NCI-H460 (cell line): ENCODE measurements at regions not wholly inside any gene's neighbourhood (a gene's known extent, or its start where the extent isn't known, plus 50 kb on each side); places are given as distances from the start of the nearest gene placed in this dataset.
"Not testable (repeated sequence)": the region's sequence is repeated elsewhere in the genome, so short reads cannot be mapped to it uniquely, and the experiment has no call there.

ENCODE experiments used
- DNase-seq: peaks from one replicate; pipeline ENCODE4 v3.0.0-alpha.2; 2016; ENCODE audit warnings: low read depth; ENCODE audit errors: extremely low read depth

DNA sequence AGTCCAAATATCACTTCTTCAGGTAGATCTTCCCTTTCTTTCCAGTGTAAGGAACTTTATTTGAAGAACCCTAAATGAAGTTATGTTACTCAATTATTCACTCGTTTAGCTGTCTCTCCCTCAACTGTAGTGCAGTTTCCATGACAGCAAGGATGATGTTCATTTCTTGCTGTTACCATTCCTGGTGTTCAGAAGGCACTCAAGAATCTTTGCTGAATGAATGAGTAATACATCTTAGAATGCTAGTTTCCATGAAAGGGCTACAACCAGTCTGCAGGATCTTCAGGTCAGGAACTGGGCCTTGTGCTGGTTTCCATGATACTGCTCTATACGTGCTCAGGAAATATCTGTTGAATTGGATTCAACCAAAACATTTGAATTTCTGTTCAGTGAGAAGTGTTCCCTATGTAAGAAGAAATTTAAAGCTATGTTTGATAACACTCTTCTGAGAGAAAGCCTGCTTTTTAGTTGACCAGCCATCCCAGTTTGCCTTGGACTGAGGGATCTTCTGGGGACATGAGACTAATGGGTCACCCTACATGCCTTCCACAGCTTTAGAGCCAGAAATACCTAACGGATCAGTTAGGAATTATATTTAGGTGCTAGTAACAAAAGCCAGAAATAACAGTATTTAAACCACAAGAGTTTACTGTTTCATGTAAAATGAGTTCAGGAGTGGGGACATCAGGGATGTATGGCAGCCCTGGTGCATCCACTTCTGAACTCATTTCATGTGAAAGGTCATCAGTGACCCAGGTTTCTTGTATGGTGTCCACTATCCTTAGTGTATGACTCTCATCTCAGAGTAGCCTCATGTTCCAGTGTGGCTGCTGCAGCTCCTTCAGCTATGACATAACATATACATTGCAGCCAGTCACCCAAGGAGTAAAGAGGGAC lies 500.1 kb upstream of the SGCD start:
- no peak for DNase-seq

DNA sequence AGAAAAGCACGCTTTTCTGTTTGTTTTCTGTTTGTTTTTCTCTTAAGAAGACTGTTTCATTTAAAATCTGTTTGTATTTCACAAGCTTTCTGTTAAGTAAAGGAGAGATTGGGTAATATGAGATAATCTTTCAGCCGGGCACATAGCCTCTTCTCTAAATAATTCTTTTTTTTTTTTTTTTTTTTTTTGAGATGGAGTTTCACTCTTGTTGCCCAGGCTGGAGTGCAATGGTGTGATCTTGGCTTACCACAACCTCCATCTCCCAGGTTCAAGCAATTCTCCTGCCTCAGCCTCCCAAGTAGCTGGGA lies 499.5 kb upstream of the SGCD start:
- not testable (repeated sequence) for DNase-seq

DNA sequence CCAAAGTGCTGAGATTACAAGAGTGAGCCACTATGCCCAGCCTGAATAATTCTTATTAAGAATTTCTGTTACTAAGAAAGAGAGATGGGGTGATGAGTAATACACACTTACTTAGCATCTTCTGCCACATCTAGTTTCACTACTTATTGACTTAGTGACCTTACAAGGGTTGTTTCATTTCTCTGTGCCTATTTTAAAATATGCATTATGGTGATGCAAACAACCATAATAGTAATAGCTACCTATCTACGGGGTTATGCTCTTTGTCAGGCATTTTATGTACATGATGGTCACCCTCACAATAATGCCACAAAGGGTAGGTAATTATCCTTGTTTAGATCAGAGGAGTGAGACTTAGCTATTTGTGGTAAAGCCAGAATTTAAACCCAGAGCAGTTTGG lies 499.0 kb upstream of the SGCD start:
- DNase-seq: no peak

DNA sequence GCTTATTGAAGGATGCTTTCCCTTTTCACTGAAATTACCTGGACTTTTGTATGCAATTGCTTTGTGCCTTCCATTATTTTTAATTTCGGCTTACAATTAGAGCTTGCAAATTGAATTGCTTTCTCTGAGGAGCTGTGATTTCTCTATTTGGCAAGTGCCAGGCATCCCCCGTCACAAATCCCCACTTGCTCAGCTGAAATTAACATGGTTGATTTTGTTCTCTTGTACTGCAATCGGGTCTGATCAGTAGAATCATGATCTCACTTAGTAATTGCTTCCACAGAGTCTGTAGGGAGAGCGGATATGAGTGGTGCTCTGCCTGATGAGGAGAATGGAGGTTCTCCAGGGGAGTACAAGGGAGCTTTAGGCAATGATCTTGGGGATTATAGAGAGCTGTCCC lies 495.5 kb upstream of the SGCD start:
- no peak for DNase-seq

DNA sequence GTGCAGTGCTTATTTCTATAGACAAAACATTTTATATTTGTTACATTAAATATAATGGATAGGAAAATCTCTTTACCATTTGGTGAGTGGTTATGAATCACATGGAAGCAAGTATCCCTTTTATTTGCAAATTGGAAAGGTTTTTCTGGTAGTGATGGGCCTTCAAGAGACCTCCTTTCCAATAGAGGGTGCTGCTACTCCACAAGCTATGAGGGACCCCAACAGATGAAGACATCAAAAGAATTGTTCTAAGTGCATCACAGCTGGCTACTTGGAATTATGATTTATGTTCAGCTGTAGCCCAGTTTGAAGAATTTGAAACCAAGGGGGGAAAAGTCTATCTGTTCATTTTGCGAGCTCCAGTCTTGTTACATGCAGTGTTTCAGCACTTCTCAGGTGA lies 493.7 kb upstream of the SGCD start:
- no peak for DNase-seq

DNA sequence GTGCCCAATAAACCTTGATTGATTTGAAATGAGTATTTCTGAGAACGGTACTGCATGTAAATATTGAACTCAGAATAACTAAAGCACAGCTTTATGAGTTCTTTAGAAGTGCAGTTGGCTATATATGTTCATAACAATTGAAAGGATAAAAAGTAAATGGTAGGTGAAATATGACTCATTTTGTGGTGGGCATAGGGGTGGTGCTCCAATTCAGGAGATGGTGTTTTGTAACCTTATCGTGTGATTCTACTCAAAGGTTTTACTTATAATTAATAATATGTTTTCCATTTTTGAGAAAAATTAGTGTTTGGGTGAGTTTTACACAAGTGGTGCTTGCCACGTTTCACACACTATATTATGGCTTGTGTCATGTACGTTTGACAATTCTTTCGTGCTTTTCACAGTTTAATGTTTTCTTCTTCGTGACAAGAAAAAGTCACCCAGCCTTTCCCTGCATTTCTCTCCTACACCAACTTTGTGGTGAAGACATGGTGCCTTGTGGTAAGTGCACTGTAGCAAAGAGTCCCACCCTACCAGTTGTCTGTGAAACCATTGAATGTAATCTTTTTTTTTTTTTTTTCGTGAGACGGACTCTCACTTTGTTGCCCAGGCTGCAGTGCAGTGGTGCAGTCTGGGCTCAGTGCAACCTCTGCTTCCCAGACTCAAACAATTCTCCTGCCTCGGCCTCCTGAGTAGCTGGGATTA lies 492.5 kb upstream of the SGCD start:
- no peak for DNase-seq

DNA sequence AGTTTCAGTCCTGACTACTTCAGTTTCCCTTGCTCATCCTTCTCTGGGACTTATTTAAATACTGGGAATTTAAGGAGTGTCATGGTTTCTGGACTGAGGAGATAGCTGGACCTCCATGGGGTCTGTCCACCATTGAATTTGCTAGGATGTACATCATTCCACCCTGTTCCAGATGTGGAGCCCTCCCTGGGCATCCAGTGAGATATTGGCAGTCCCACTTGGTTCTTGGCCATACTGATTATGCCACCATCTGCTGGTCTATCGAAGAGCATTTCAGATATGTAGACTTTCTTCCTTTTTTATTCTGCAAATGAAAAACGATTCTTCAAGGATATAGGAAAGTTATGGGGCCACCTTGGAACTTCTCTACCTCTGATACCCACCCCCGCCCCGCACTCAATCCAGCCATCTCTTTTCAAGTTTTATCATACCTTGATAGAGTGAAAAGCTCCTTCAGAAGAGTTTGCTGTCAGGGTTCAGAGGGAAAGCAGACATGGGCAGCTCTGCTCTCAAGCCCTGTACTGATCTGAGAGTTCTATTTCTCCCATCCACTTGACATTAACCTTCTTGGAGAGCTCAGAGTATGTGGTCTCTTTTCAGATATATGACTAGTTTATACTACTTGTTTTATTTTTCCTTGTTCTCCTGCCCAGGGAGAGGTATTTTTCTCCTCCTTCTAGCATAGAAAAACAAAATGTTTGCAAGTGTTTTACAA lies 490.7 kb upstream of the SGCD start:
- no peak for DNase-seq

DNA sequence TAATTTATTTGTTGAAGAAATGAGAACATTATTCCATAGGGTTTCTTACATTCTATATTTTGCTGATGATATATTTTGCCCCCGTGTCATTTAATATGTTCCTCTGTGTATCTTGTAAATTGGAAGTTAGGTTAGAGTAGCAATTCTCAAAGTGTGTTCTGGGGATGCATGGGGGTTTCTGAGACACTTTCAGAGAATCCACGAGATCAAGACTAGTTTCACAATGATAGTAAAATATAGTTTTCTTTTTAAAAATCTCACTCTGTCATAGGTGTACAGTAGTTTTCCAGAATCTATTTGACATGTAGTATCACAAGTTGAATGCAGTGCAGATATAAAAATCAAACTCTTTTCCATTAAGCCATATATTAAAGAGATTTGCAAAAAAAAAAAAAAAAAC lies 488.6 kb upstream of the SGCD start:
- no peak for DNase-seq

DNA sequence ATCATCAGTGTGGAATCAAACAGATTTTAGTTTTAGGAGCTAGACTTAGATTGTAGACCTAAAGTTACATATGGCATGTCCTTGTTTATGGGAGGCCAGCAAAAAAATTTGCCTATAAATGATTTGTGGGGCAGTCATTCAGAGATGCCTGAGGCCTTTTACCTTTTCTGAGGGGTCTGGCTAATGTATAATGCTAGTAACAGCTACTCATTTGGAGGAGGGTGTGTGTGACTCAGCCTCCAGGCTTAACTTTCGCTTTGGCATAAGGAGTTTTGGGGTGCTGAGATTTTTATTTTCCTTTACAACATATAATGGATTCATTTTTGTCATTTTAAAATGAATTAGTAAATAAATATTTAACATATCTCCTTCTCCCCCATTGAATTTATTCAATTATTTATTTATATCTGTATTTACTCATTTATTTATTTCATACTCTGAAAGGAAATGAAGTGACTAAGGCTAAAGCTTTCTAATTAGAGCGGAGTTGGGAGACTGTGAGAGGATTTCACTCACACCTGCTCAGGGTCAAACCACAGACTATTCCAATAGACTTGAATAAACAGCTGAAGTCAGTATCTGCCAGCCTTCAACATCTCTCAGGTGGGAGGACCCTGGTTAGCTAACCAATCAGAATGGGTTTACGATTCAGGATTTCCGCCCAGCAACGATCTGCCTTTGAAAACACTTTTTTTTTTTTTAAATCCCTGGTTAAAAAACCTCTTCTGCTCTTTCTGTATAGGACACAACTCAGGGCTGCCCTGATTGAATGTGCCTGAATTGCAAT lies 487.5 kb upstream of the SGCD start:
- DNase-seq: no peak

DNA sequence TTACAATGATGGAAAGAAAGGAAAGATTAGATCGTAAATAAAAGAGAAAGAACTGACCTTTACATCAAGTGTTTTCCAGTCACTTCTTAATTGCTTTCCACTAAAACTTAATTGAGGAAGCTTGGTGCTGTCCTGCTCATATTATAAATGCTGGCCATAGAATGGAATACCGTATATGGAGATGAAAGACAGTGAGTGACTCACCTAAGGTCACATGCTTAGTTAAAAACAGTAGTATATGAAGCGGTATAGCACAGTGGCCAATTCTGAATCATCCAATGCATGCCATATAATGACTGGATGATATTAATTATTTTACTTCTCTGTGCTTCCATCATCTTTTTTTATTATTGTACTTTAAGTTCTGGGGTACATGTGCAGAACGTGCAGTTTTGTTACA lies 482.4 kb upstream of the SGCD start:
- no peak for DNase-seq

DNA sequence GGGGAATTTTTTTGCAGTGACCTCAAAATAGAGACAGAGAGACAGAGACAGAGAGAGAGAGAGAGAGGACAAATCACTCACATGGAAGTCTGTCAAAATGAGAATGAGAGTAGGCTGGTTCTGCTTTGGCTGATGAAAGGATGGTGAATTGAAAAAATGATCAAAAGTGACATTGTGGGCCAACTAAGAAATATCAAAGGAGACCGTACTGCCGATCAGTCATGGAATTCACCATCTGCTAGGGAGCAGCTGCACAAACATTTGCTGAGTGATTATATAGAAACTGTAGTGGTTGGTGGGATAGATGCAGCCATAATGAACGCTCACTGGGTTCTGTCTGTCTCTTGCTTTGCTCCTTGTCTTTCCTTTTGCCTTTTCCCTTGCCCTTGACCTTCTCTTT lies 476.6 kb upstream of the SGCD start:
- DNase-seq: no peak

DNA sequence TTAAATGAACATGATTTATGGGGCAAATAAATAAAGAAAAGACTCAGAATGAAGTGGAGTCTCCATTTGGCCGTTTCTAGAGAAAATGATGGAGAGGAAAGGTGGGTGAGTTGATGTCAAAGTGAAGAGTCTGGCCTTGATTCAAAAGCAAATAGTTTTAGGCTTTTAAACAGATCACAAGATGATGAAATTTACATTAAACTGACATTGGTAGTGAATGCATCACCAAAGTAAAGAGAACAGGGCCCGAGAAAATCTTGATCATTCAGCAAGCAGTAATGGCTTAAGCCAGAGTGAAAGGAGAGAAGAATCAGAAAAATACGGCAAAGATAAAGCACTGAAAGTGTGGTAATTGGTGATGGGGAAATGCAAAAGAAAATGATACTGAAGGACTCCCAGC lies 460.0 kb upstream of the SGCD start:
- no peak for DNase-seq

DNA sequence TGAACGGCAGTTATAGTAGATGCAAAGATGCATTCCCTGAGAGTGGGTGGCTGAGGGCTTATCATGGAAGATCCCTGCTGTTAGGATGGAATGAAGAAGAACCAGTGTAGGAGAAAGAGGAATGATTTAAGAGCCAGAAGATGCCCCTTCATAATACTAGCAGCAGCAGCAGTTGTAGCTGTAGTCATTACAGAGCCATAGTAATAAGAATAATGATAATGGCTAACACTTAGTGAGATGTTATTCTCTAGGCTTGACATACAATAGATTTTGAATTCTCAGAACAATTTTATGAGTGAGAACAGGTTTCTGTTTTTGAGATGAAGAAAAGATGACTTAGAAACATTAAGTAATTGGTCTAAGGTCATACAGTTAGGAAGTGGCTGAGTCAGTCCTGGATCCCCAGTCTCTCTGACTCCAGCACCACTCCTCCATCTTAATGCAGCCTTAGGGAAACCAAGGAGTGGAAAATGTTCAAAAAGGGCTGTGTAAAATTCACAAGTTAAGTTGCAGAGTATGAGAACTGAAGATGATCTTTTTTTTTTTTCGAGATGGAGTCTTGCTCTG lies 459.4 kb upstream of the SGCD start:
- no peak for DNase-seq

DNA sequence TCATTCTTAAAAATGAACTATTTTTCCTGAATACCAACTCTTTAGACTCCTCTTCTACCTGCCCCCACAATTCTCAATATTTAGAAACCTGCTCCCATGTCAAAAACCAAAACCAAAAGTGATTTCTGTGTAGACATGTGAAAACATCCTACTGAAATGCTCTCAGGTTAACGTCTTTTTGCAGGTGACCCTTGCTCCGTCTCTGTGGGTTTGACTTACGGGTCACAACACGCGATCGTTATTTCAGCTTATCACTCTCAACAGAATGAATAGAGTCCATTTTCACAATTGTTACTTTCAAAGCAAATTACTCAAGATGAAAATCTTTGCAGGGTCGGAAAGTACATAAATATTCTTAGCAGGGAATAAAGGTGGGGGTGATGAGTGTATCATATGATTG lies 456.3 kb upstream of the SGCD start:
- no peak for DNase-seq

DNA sequence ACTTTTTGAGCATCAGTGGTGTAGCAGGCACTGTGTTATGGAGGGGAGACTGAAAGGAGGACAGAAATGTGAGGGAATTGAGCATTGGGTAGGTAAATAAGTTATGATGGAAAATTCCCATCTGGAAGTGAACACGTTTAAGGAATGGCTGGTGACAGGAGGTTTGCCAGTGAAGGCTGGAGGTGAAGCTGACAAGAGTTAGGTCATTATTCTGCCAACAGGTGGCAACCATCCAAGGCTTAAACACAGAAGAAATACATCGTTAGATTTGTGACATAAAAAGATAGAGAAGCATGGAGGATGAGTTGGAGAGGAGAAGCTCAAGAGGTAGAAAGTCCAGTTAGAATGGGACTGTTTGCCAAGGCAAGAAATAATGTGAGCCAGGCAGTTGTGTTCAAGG lies 455.3 kb upstream of the SGCD start:
- DNase-seq: no peak

DNA sequence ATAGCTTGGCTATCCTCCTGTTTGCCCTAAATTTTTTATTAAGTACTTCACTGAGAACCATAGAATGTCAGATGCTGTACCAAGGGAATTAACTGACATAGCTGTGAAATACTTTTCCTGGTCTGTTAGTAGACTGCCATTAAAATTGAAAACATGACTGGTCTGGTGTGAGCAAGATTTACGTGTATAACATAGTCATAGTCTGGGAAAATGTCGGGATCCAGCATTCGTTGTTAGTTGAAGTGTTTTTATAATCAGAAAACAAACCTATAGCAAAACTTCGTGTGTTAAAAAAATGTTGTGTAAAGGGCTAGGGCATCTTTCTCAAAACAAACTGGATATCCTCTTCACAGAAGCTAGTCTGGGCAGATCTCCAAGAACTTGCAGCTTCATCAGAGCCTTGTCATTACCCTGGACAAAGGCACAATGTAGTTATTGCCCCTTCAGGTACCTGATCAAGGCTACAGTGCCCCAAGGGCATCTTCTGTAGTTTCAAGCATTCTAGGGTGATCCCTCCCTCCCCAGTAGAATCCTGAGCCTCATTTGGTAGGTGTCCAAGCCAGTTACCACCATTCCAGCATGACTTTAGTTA lies 454.2 kb upstream of the SGCD start:
- DNase-seq: no peak

DNA sequence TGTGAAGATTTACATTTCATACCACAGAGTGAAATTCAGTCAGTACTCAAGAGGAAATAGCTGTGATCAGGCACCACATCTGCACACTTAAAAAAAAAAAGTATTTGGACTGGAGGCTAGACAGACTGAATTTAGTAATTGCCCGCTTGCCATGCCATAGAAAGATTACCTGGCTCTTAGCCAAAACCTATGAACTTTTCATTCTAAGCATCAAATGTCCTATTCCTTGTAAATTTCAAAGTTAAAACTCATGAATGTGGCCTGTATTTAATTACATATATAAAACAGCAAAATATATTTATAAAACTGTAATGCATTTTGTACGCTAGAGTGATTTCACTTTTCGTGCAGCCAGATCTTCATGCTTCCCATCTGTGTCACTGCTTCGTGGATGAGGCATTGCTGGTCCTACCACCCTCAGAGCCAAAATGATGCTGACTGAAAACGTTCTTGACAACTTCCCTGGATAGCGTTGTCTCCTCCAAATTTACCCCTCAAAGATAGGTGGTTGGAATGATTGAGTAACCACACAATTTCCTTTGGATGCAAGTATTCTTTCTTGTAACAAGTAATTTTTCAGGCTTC lies 447.9 kb upstream of the SGCD start:
- DNase-seq: no peak

DNA sequence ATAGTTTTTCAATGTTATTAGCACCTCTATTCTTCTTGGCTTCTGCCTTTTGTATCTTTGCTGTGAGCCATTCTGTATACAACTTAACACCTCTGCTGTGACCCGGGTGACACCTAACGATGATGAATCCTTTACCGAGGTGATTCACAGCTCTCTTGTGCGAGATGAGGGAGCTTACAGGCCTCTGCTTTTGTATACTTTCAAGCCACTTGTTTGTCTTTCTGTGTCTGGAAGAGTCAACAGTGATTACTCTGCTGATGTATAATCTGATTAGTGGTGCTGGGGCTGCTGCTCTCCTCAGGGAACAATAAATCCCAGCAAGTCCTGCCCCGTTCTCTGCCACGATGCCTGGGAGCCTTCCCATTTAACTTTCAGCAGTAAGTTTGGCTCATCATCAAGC lies 442.9 kb upstream of the SGCD start:
- no peak for DNase-seq

DNA sequence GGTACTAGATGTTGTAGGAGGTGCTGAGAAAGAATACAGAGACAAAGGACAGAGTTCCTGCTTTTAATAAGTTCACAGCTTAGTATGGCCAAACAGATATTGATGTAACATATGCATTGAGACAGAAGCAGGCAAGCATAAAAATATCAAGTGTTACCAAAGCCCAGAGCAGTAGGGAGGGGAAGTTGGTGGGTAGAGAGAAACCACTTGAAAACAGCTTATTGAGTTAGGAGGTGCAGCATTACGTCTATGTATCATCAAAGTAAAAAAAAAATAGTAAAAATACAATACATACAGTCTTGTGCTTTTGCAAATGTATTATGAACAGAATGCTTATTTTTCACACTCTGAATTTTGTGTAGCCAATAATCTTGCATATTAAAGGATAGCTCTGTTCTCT lies 441.8 kb upstream of the SGCD start:
- DNase-seq: no peak
